ENCODE measurements at regions not wholly inside any gene's neighbourhood (a gene's known extent, or its start where the extent isn't known, plus 50 kb on each side); places are given as distances from the start of the nearest gene placed in this dataset.

DNA sequence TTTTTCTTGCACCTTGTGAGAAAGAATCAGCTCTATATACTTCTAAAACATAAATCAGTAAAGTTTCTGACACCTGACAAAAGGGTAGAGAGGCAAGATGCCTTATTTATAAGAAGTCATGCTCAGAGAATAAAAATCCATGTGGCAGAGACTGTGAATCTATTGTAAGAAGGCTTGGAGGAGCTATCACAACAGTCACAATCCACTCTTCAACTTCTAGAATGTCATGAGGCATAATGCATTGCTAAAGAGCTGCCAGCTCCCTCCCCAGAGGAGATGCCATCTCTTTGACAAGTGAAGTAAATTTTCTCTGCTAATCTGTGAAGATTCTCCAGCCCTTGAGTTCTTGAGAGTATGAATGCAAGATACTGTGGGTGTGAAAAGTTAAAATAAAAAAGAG lies 971.2 kb upstream of the IGFBP7 start:
- H3K27me3 ChIP-seq (ENCODE audit: control insufficient read depth, insufficient read depth, low read length): no peaks in the 10 kb centered on the region
- H3K9me3 ChIP-seq (ENCODE audit: control insufficient read depth, insufficient read depth, low read length): no peaks in the 10 kb centered on the region
- H3K36me3 Mint-ChIP-seq: no peaks in the 10 kb centered on the region
- H3K4me1 ChIP-seq (ENCODE audit: control insufficient read depth, insufficient read depth, low read length): no peaks in the 10 kb centered on the region
- H3K9me3 Mint-ChIP-seq: peaks cover 10 to 17% of the 10 kb centered on the region in 2 donors
- no peaks in the 10 kb centered on the region for H3K36me3 ChIP-seq (ENCODE audit: control insufficient read depth, insufficient read depth, low read length)
- TF ChIP-seq CTCF (IDR thresholded peaks at IDR 0.05): no peak
- intact Hi-C loops (cut with micrococcal nuclease): no loop called here
- DNase-seq: no peak
- no peaks in the 10 kb centered on the region for H3K4me1 Mint-ChIP-seq
- no peak overlapping the region for H3K4me3 Mint-ChIP-seq
- no peak for ATAC-seq
- H3K27ac ChIP-seq (ENCODE audit: low read length): no peak overlapping the region
- H3K27me3 Mint-ChIP-seq (ENCODE audit: low read depth in 2 of 2): no peaks in the 10 kb centered on the region
- H3K4me3 ChIP-seq (ENCODE audit: low read length): no peak overlapping the region
- H3K27ac Mint-ChIP-seq: no peak overlapping the region

GRCh38 chr4:58075724-58076123 lies 965.5 kb upstream of the IGFBP7 start:
- ATAC-seq (no peak), DNase-seq (no peak)
- no peaks in the 10 kb centered on the region for H3K36me3 ChIP-seq (ENCODE audit: control insufficient read depth, insufficient read depth, low read length)
- H3K27me3 ChIP-seq (ENCODE audit: control insufficient read depth, insufficient read depth, low read length): no peaks in the 10 kb centered on the region
- Mint-ChIP-seq H3K9me3 (peaks cover 8 to 9% of the 10 kb centered on the region in 2 donors), H3K36me3 (no peaks in the 10 kb centered on the region), H3K27ac (no peak overlapping the region), H3K4me1 (no peaks in the 10 kb centered on the region), H3K4me3 (no peak overlapping the region), H3K27me3 (ENCODE audit: low read depth in 2 of 2) (no peaks in the 10 kb centered on the region)
- H3K27ac ChIP-seq (ENCODE audit: low read length): no peak overlapping the region
- intact Hi-C loops (cut with micrococcal nuclease): no loop called here
- no peak for TF ChIP-seq CTCF (IDR thresholded peaks at IDR 0.05)
- H3K4me1 ChIP-seq (ENCODE audit: control insufficient read depth, insufficient read depth, low read length): no peaks in the 10 kb centered on the region
- H3K9me3 ChIP-seq (ENCODE audit: control insufficient read depth, insufficient read depth, low read length): no peaks in the 10 kb centered on the region
- H3K4me3 ChIP-seq (ENCODE audit: low read length): no peak overlapping the region

- no peaks in the 10 kb centered on the region for H3K4me1 ChIP-seq (ENCODE audit: control insufficient read depth, insufficient read depth, low read length)
- Mint-ChIP-seq H3K27ac (no peak overlapping the region), H3K27me3 (ENCODE audit: low read depth in 2 of 2) (no peaks in the 10 kb centered on the region), H3K9me3 (peaks cover 6 to 12% of the 10 kb centered on the region in 2 donors), H3K36me3 (no peaks in the 10 kb centered on the region), H3K4me1 (no peaks in the 10 kb centered on the region), H3K4me3 (no peak overlapping the region)
- DNase-seq (no peak), ATAC-seq (no peak)
- H3K36me3 ChIP-seq (ENCODE audit: control insufficient read depth, insufficient read depth, low read length): no peaks in the 10 kb centered on the region
- WGBS (ENCODE audit: insufficient coverage): no CpG with 5 or more reads among the region's 1 CpG
- H3K4me3 ChIP-seq (ENCODE audit: low read length): no peak overlapping the region
- H3K27me3 ChIP-seq (ENCODE audit: control insufficient read depth, insufficient read depth, low read length): no peaks in the 10 kb centered on the region
- intact Hi-C loops (cut with micrococcal nuclease): no loop called here
- no peaks in the 10 kb centered on the region for H3K9me3 ChIP-seq (ENCODE audit: control insufficient read depth, insufficient read depth, low read length)
- no peak for TF ChIP-seq CTCF (IDR thresholded peaks at IDR 0.05)
- H3K27ac ChIP-seq (ENCODE audit: low read length): no peak overlapping the region
These were observed 964.2 kb upstream of the IGFBP7 start for GRCh38 chr4:58074382-58074781.

- intact Hi-C loops (cut with micrococcal nuclease): no loop called here
- no peaks in the 10 kb centered on the region for H3K4me1 ChIP-seq (ENCODE audit: control insufficient read depth, insufficient read depth, low read length)
- no peak for ATAC-seq
- H3K27ac ChIP-seq (ENCODE audit: low read length): no peak overlapping the region
- peaks cover 2 to 13% of the 10 kb centered on the region in 2 donors for H3K9me3 Mint-ChIP-seq
- no peak overlapping the region for H3K4me3 ChIP-seq (ENCODE audit: low read length)
- no peaks in the 10 kb centered on the region for H3K27me3 Mint-ChIP-seq (ENCODE audit: low read depth in 2 of 2)
- no peaks in the 10 kb centered on the region for H3K36me3 Mint-ChIP-seq
- H3K27me3 ChIP-seq (ENCODE audit: control insufficient read depth, insufficient read depth, low read length): no peaks in the 10 kb centered on the region
- no peak overlapping the region for H3K27ac Mint-ChIP-seq
- no peaks in the 10 kb centered on the region for H3K9me3 ChIP-seq (ENCODE audit: control insufficient read depth, insufficient read depth, low read length)
- H3K4me3 Mint-ChIP-seq: no peak overlapping the region
- no peak for TF ChIP-seq CTCF (IDR thresholded peaks at IDR 0.05)
- DNase-seq: no peak
- no peaks in the 10 kb centered on the region for H3K36me3 ChIP-seq (ENCODE audit: control insufficient read depth, insufficient read depth, low read length)
- no peaks in the 10 kb centered on the region for H3K4me1 Mint-ChIP-seq
These were observed 960.5 kb upstream of the IGFBP7 start for GRCh38 chr4:58070726-58071125.

Data from natural killer cell (primary cell).